H9 (cell line): ENCODE measurements at regions not wholly inside any gene's neighbourhood (a gene's known extent, or its start where the extent isn't known, plus 50 kb on each side); places are given as distances from the start of the nearest gene placed in this dataset.

ENCODE experiments used
- DNase-seq: peaks from one replicate; pipeline ENCODE4 v3.0.0-alpha.2; 2017
- H2AFZ ChIP-seq: one replicate; pipeline ENCODE4 v1.6.1; 2013; ENCODE audit warnings: mild to moderate bottlenecking, low read length, control low read depth, moderate library complexity
- H2AK5ac ChIP-seq: 2 replicates; pipeline ENCODE4 v1.6.1; 2013; ENCODE audit warnings: low read length, control low read depth, mixed read lengths; ENCODE audit not compliant: insufficient read length
- H2BK120ac ChIP-seq: one replicate; pipeline ENCODE4 v1.6.1; 2013; ENCODE audit warnings: low read depth, mild to moderate bottlenecking, low read length, control low read depth, inconsistent platforms; ENCODE audit not compliant: poor library complexity, severe bottlenecking
- H2BK12ac ChIP-seq: 2 replicates; pipeline ENCODE4 v1.6.1; 2013; ENCODE audit warnings: low read length, control low read depth, mixed read lengths, low read depth; ENCODE audit not compliant: insufficient read length
- H2BK15ac ChIP-seq: 2 replicates; pipeline ENCODE4 v1.6.1; 2013; ENCODE audit warnings: low read depth, low read length, control low read depth
- H2BK20ac ChIP-seq: one replicate; pipeline ENCODE4 v1.6.1; 2013; ENCODE audit warnings: low read depth, mild to moderate bottlenecking, low read length, control low read depth, inconsistent platforms; ENCODE audit not compliant: poor library complexity, severe bottlenecking
- H2BK5ac ChIP-seq: 2 replicates; pipeline ENCODE4 v1.6.1; 2013; ENCODE audit warnings: low read length, control low read depth, mixed read lengths; ENCODE audit not compliant: insufficient read length
- H3K14ac ChIP-seq: 2 replicates; pipeline ENCODE4 v1.6.1; 2013; ENCODE audit warnings: low read length, control low read depth; ENCODE audit not compliant: insufficient read depth
- H3K18ac ChIP-seq: 2 replicates; pipeline ENCODE4 v1.6.1; 2013; ENCODE audit warnings: low read depth, mild to moderate bottlenecking, mixed read lengths, low read length, control low read depth; ENCODE audit not compliant: insufficient read length
- H3K23ac ChIP-seq: 2 replicates; pipeline ENCODE4 v1.6.1; 2013; ENCODE audit warnings: low read length, control low read depth, mixed read lengths, low read depth; ENCODE audit not compliant: insufficient read length
- H3K23me2 ChIP-seq: 2 replicates; pipeline ENCODE4 v1.6.1; 2013; ENCODE audit warnings: low read depth, mild to moderate bottlenecking, mixed read lengths, low read length, control low read depth; ENCODE audit not compliant: insufficient read length, poor library complexity, severe bottlenecking
- H3K27ac ChIP-seq: 2 replicates; pipeline ENCODE4 v1.5.1; 2013; ENCODE audit warnings: low read length, control low read depth, mixed read lengths, low read depth; ENCODE audit not compliant: insufficient read length
- H3K27me3 ChIP-seq: 2 replicates; pipeline ENCODE4 v1.6.1; 2013; ENCODE audit warnings: low read length, control low read depth, inconsistent platforms; ENCODE audit not compliant: insufficient read depth
- H3K4ac ChIP-seq: 2 replicates; pipeline ENCODE4 v1.6.1; 2013; ENCODE audit warnings: low read depth, mild to moderate bottlenecking, control low read depth, inconsistent platforms, low read length, moderate library complexity
- H3K4me1 ChIP-seq: 2 replicates; pipeline ENCODE4 v1.6.1; 2013; ENCODE audit warnings: low read length, control low read depth, inconsistent platforms; ENCODE audit not compliant: insufficient read depth
- H3K4me2 ChIP-seq: 2 replicates; pipeline ENCODE4 v1.6.1; 2013; ENCODE audit warnings: low read length, control low read depth, mixed read lengths; ENCODE audit not compliant: insufficient read length, insufficient read depth
- H3K56ac ChIP-seq: 2 replicates; pipeline ENCODE4 v1.6.1; 2013; ENCODE audit warnings: low read depth, mild to moderate bottlenecking, mixed read lengths, low read length, control low read depth; ENCODE audit not compliant: insufficient read length
- H3K79me1 ChIP-seq: 2 replicates; pipeline ENCODE4 v1.6.1; 2013; ENCODE audit warnings: low read depth, mild to moderate bottlenecking, moderate library complexity, low read length, control low read depth, inconsistent platforms; ENCODE audit not compliant: insufficient read depth, poor library complexity, severe bottlenecking
- H3K79me2 ChIP-seq: 2 replicates; pipeline ENCODE4 v1.6.1; 2013; ENCODE audit warnings: low read length, control low read depth, inconsistent platforms; ENCODE audit not compliant: insufficient read depth
- H3K9ac ChIP-seq: 2 replicates; pipeline ENCODE4 v1.6.1; 2013; ENCODE audit warnings: low read length, control low read depth, mixed read lengths; ENCODE audit not compliant: insufficient read length; ENCODE audit errors: extremely low read depth
- H3K9me3 ChIP-seq: one replicate; pipeline ENCODE4 v1.6.1; 2013; ENCODE audit warnings: low read depth, low read length, inconsistent platforms; ENCODE audit not compliant: control insufficient read depth
- H3T11ph ChIP-seq: one replicate; pipeline ENCODE4 v1.6.1; 2013; ENCODE audit warnings: mild to moderate bottlenecking, low read length, control low read depth, inconsistent platforms
- H4K20me1 ChIP-seq: one replicate; pipeline ENCODE4 v1.6.1; 2013; ENCODE audit not compliant: control insufficient read depth, insufficient read length, insufficient read depth
- H4K5ac ChIP-seq: 2 replicates; pipeline ENCODE4 v1.6.1; 2013; ENCODE audit warnings: low read depth, mild to moderate bottlenecking, mixed read lengths, low read length, control low read depth; ENCODE audit not compliant: insufficient read length
- H4K8ac ChIP-seq: replicated peaks from 2 replicates; pipeline ENCODE4 v1.6.1; 2013; ENCODE audit warnings: low read length, control low read depth, mixed read lengths, low read depth; ENCODE audit not compliant: insufficient read length
- H4K91ac ChIP-seq: 2 replicates; pipeline ENCODE4 v1.6.1; 2013; ENCODE audit warnings: low read depth, mild to moderate bottlenecking, moderate library complexity, mixed read lengths, low read length, control low read depth; ENCODE audit not compliant: insufficient read length
- H3K27ac Mint-ChIP-seq, 3 experiments: 2 replicates in 2 of 3; 3 replicates in 1 of 3; pipeline ENCODE4 v1.8.0; 2020 to 2021; ENCODE audit warnings: mixed read lengths in 3 of 3, mild to moderate bottlenecking in 1 of 3, moderate library complexity in 1 of 3
- H3K27me3 Mint-ChIP-seq: 2 replicates; pipeline ENCODE4 v1.8.0; 2021; ENCODE audit warnings: low read depth, mild to moderate bottlenecking, moderate library complexity, mixed read lengths
- H3K36me3 Mint-ChIP-seq, 3 experiments: 2 replicates in 2 of 3; 3 replicates in 1 of 3; pipeline ENCODE4 v1.8.0; 2020 to 2021; ENCODE audit warnings: low read depth in 3 of 3, mixed read lengths in 3 of 3; ENCODE audit not compliant: insufficient read depth in 1 of 3
- H3K4me1 Mint-ChIP-seq, 2 experiments: 2 replicates each; pipeline ENCODE4 v1.8.0; 2020; ENCODE audit warnings: mixed read lengths in 2 of 2
- H3K4me3 Mint-ChIP-seq, 2 experiments: 2 replicates in 1 of 2; 3 replicates in 1 of 2; pipeline ENCODE4 v1.8.0; 2020 to 2021; ENCODE audit warnings: mild to moderate bottlenecking in 2 of 2, mixed read lengths in 2 of 2, moderate library complexity in 1 of 2
- H3K9me3 Mint-ChIP-seq, 2 experiments: 2 replicates in 1 of 2; 3 replicates in 1 of 2; pipeline ENCODE4 v1.8.0; 2020; ENCODE audit warnings: mild to moderate bottlenecking in 2 of 2, mixed read lengths in 2 of 2, moderate library complexity in 1 of 2
- CTCF ChIP-seq: fragments of 200-600 bp; sonication (generic); conservative IDR thresholded peaks from 3 replicates; pipeline ENCODE4 v1.8.0; 2021; ENCODE audit warnings: antibody characterized with exemption, mild to moderate bottlenecking

DNA sequence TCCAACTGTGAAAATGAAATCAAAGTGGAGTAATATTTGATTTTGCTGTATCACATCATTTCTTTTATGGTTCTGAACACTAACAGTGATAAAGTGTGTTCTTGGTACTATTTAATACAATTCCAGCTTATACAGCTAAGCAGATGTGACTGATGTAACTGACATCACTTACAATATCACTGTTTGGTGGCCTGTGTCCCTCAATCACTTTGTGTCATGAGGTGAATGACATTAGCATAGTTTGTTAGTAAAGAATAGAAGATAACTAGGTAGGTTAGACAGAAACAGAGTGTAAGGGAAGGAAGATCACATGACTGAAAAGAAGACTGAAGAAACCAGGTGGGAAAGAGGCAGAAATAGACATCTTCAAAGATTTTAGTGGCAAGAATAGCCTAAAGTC, 138.7 kb downstream of the AQP9 start:
- H4K20me1 ChIP-seq, result no peaks in the 10 kb centered on the region
- H3K27me3 ChIP-seq, result no peaks in the 10 kb centered on the region
- no peak overlapping the region for H3K4me2 ChIP-seq
- no peak overlapping the region for H3K4ac ChIP-seq
- H3K27ac Mint-ChIP-seq, result no peak overlapping the region
- H3K18ac ChIP-seq, result no peak overlapping the region
- H3K4me1 ChIP-seq, result no peaks in the 10 kb centered on the region
- no peak overlapping the region for H3K9ac ChIP-seq
- peaks cover 10% of the 10 kb centered on the region in 2 experiments for H3K4me1 Mint-ChIP-seq
- H2BK12ac ChIP-seq, result no peak overlapping the region
- no peak overlapping the region for H2BK120ac ChIP-seq
- no peak for TF ChIP-seq CTCF
- no peak overlapping the region for H3K27ac ChIP-seq
- H3K9me3 Mint-ChIP-seq, result no peaks in the 10 kb centered on the region
- H3K79me1 ChIP-seq, result no peaks in the 10 kb centered on the region
- no peak overlapping the region for H2AK5ac ChIP-seq
- H3K79me2 ChIP-seq, result no peaks in the 10 kb centered on the region
- no peak overlapping the region for H2BK15ac ChIP-seq
- H4K91ac ChIP-seq, result no peak overlapping the region
- H3K23me2 ChIP-seq, result no peaks in the 10 kb centered on the region
- no peaks in the 10 kb centered on the region for H3K36me3 Mint-ChIP-seq
- no peak for DNase-seq
- H3K56ac ChIP-seq, result no peak overlapping the region
- H3K14ac ChIP-seq, result no peak overlapping the region
- H2AFZ ChIP-seq, result no peak overlapping the region
- H2BK20ac ChIP-seq, result no peak overlapping the region
- no peak overlapping the region for H3K23ac ChIP-seq
- no peak overlapping the region for H4K8ac ChIP-seq
- H2BK5ac ChIP-seq, result no peak overlapping the region
- H4K5ac ChIP-seq, result no peak overlapping the region
- H3K4me3 Mint-ChIP-seq, result no peak overlapping the region
- no peak overlapping the region for H3T11ph ChIP-seq
- no peaks in the 10 kb centered on the region for H3K27me3 Mint-ChIP-seq
- H3K9me3 ChIP-seq, result no peaks in the 10 kb centered on the region
